ENCODE measurements at regions not wholly inside any gene's neighbourhood (a gene's known extent, or its start where the extent isn't known, plus 50 kb on each side); places are given as distances from the start of the nearest gene placed in this dataset.

- no peak overlapping the region for H2AFZ ChIP-seq (ENCODE audit: low read length)
- no peaks in the 10 kb centered on the region for H3K9me3 ChIP-seq (ENCODE audit: low read length)
- BruUV-seq (replicated peaks) = no TSS peak
- H4K20me1 ChIP-seq (ENCODE audit: insufficient read depth, low read length) = no peaks in the 10 kb centered on the region
- POLR2A ChIA-PET = no interaction called here
- H3K27ac ChIP-seq (ENCODE audit: low read depth, low read length, poor library complexity, severe bottlenecking) = no peak overlapping the region
- peaks cover 32% of the 10 kb centered on the region for H3K4me1 ChIP-seq (ENCODE audit: insufficient read depth, low read length, poor library complexity, severe bottlenecking)
- no peaks in the 10 kb centered on the region for H3K79me2 ChIP-seq (ENCODE audit: insufficient read depth, low read depth, low read length)
- TF ChIP-seq EZH2phosphoT487 (IDR thresholded peaks at IDR 0.05; ENCODE audit: borderline replicate concordance, low read depth, low read length) (no peak), CTCF (conservative IDR thresholded peaks at IDR 0.05; ENCODE audit: low read length) (no peak)
- DNase-seq (ENCODE audit: low spot score) = no peak
- no peak overlapping the region for H3K4me3 ChIP-seq (ENCODE audit: low read depth, low read length, poor library complexity, severe bottlenecking)
- intact Hi-C loops (cut with micrococcal nuclease; ENCODE audit: unreplicated experiment) = no loop called here
- CTCF ChIA-PET (ENCODE audit: unreplicated experiment) = no interaction called here
- no peaks in the 10 kb centered on the region for H3K9me2 ChIP-seq (ENCODE audit: insufficient read depth, low read length)
- H3K4me2 ChIP-seq (ENCODE audit: low read length) = no peak overlapping the region
- no peaks in the 10 kb centered on the region for H3K36me3 ChIP-seq (ENCODE audit: insufficient read depth, low read length)
These were observed 70.9 kb downstream of the RESF1 start for GRCh38 chr12:32030151-32030550.

GRCh38 chr12:32030676-32031075 is 71.5 kb downstream of the RESF1 start:
- DNase-seq (ENCODE audit: low spot score) = no peak
- H3K36me3 ChIP-seq (ENCODE audit: insufficient read depth, low read length) = no peaks in the 10 kb centered on the region
- H3K4me1 ChIP-seq (ENCODE audit: insufficient read depth, low read length, poor library complexity, severe bottlenecking) = peaks cover 26% of the 10 kb centered on the region
- CTCF ChIA-PET (ENCODE audit: unreplicated experiment) = no interaction called here
- no TSS peak for BruUV-seq (replicated peaks)
- POLR2A ChIA-PET = interaction anchor here (1.1 kb wide), 1 partner anchor 49 kb away, joined by 3 read pairs; no protein-coding TSS in a partner anchor
- H3K27ac ChIP-seq (ENCODE audit: low read depth, low read length, poor library complexity, severe bottlenecking) = no peak overlapping the region
- H3K9me3 ChIP-seq (ENCODE audit: low read length) = no peaks in the 10 kb centered on the region
- no peaks in the 10 kb centered on the region for H4K20me1 ChIP-seq (ENCODE audit: insufficient read depth, low read length)
- H3K9me2 ChIP-seq (ENCODE audit: insufficient read depth, low read length) = no peaks in the 10 kb centered on the region
- H2AFZ ChIP-seq (ENCODE audit: low read length) = no peak overlapping the region
- TF ChIP-seq EZH2phosphoT487 (IDR thresholded peaks at IDR 0.05; ENCODE audit: borderline replicate concordance, low read depth, low read length) (no peak), CTCF (conservative IDR thresholded peaks at IDR 0.05; ENCODE audit: low read length) (no peak)
- H3K79me2 ChIP-seq (ENCODE audit: insufficient read depth, low read depth, low read length) = no peaks in the 10 kb centered on the region
- no peak overlapping the region for H3K4me3 ChIP-seq (ENCODE audit: low read depth, low read length, poor library complexity, severe bottlenecking)
- H3K4me2 ChIP-seq (ENCODE audit: low read length) = no peak overlapping the region
- intact Hi-C loops (cut with micrococcal nuclease; ENCODE audit: unreplicated experiment) = no loop called here

- no peaks in the 10 kb centered on the region for H3K9me3 ChIP-seq (ENCODE audit: low read length)
- H3K4me2 ChIP-seq (ENCODE audit: low read length) = no peak overlapping the region
- H3K79me2 ChIP-seq (ENCODE audit: insufficient read depth, low read depth, low read length) = no peaks in the 10 kb centered on the region
- no peaks in the 10 kb centered on the region for H3K36me3 ChIP-seq (ENCODE audit: insufficient read depth, low read length)
- no peak overlapping the region for H3K27ac ChIP-seq (ENCODE audit: low read depth, low read length, poor library complexity, severe bottlenecking)
- BruUV-seq (replicated peaks) = no TSS peak
- peak; percentile 16 for DNase-seq (ENCODE audit: low spot score)
- TF ChIP-seq EZH2phosphoT487 (IDR thresholded peaks at IDR 0.05; ENCODE audit: borderline replicate concordance, low read depth, low read length) = no peak
- no peak for TF ChIP-seq CTCF (conservative IDR thresholded peaks at IDR 0.05; ENCODE audit: low read length)
- ChIA-PET CTCF (ENCODE audit: unreplicated experiment) (no interaction called here), POLR2A (interaction anchor here (0.6 to 1.1 kb wide), 3 partner anchors 34 to 283 kb away, joined by 3 read pairs; no protein-coding TSS in a partner anchor)
- H3K4me1 ChIP-seq (ENCODE audit: insufficient read depth, low read length, poor library complexity, severe bottlenecking) = peaks cover 22% of the 10 kb centered on the region
- intact Hi-C loops (cut with micrococcal nuclease; ENCODE audit: unreplicated experiment) = no loop called here
- no peaks in the 10 kb centered on the region for H3K9me2 ChIP-seq (ENCODE audit: insufficient read depth, low read length)
- H4K20me1 ChIP-seq (ENCODE audit: insufficient read depth, low read length) = no peaks in the 10 kb centered on the region
- H3K4me3 ChIP-seq (ENCODE audit: low read depth, low read length, poor library complexity, severe bottlenecking) = no peak overlapping the region
- no peak overlapping the region for H2AFZ ChIP-seq (ENCODE audit: low read length)
These were observed 71.9 kb downstream of the RESF1 start for GRCh38 chr12:32031109-32031508.

All from OCI-LY7 (cell line).